H9 (cell line): ENCODE measurements at regions not wholly inside any gene's neighbourhood (a gene's known extent, or its start where the extent isn't known, plus 50 kb on each side); places are given as distances from the start of the nearest gene placed in this dataset.

ENCODE experiments used
- DNase-seq: peaks from one replicate; pipeline ENCODE4 v3.0.0-alpha.2; 2017
- H2AFZ ChIP-seq: one replicate; pipeline ENCODE4 v1.6.1; 2013; ENCODE audit warnings: mild to moderate bottlenecking, low read length, control low read depth, moderate library complexity
- H2AK5ac ChIP-seq: 2 replicates; pipeline ENCODE4 v1.6.1; 2013; ENCODE audit warnings: low read length, control low read depth, mixed read lengths; ENCODE audit not compliant: insufficient read length
- H2BK120ac ChIP-seq: one replicate; pipeline ENCODE4 v1.6.1; 2013; ENCODE audit warnings: low read depth, mild to moderate bottlenecking, low read length, control low read depth, inconsistent platforms; ENCODE audit not compliant: poor library complexity, severe bottlenecking
- H2BK12ac ChIP-seq: 2 replicates; pipeline ENCODE4 v1.6.1; 2013; ENCODE audit warnings: low read length, control low read depth, mixed read lengths, low read depth; ENCODE audit not compliant: insufficient read length
- H2BK15ac ChIP-seq: 2 replicates; pipeline ENCODE4 v1.6.1; 2013; ENCODE audit warnings: low read depth, low read length, control low read depth
- H2BK20ac ChIP-seq: one replicate; pipeline ENCODE4 v1.6.1; 2013; ENCODE audit warnings: low read depth, mild to moderate bottlenecking, low read length, control low read depth, inconsistent platforms; ENCODE audit not compliant: poor library complexity, severe bottlenecking
- H2BK5ac ChIP-seq: 2 replicates; pipeline ENCODE4 v1.6.1; 2013; ENCODE audit warnings: low read length, control low read depth, mixed read lengths; ENCODE audit not compliant: insufficient read length
- H3K14ac ChIP-seq: 2 replicates; pipeline ENCODE4 v1.6.1; 2013; ENCODE audit warnings: low read length, control low read depth; ENCODE audit not compliant: insufficient read depth
- H3K18ac ChIP-seq: 2 replicates; pipeline ENCODE4 v1.6.1; 2013; ENCODE audit warnings: low read depth, mild to moderate bottlenecking, mixed read lengths, low read length, control low read depth; ENCODE audit not compliant: insufficient read length
- H3K23ac ChIP-seq: 2 replicates; pipeline ENCODE4 v1.6.1; 2013; ENCODE audit warnings: low read length, control low read depth, mixed read lengths, low read depth; ENCODE audit not compliant: insufficient read length
- H3K23me2 ChIP-seq: 2 replicates; pipeline ENCODE4 v1.6.1; 2013; ENCODE audit warnings: low read depth, mild to moderate bottlenecking, mixed read lengths, low read length, control low read depth; ENCODE audit not compliant: insufficient read length, poor library complexity, severe bottlenecking
- H3K27ac ChIP-seq: 2 replicates; pipeline ENCODE4 v1.5.1; 2013; ENCODE audit warnings: low read length, control low read depth, mixed read lengths, low read depth; ENCODE audit not compliant: insufficient read length
- H3K27me3 ChIP-seq: 2 replicates; pipeline ENCODE4 v1.6.1; 2013; ENCODE audit warnings: low read length, control low read depth, inconsistent platforms; ENCODE audit not compliant: insufficient read depth
- H3K4ac ChIP-seq: 2 replicates; pipeline ENCODE4 v1.6.1; 2013; ENCODE audit warnings: low read depth, mild to moderate bottlenecking, control low read depth, inconsistent platforms, low read length, moderate library complexity
- H3K4me1 ChIP-seq: 2 replicates; pipeline ENCODE4 v1.6.1; 2013; ENCODE audit warnings: low read length, control low read depth, inconsistent platforms; ENCODE audit not compliant: insufficient read depth
- H3K4me2 ChIP-seq: 2 replicates; pipeline ENCODE4 v1.6.1; 2013; ENCODE audit warnings: low read length, control low read depth, mixed read lengths; ENCODE audit not compliant: insufficient read length, insufficient read depth
- H3K56ac ChIP-seq: 2 replicates; pipeline ENCODE4 v1.6.1; 2013; ENCODE audit warnings: low read depth, mild to moderate bottlenecking, mixed read lengths, low read length, control low read depth; ENCODE audit not compliant: insufficient read length
- H3K79me1 ChIP-seq: 2 replicates; pipeline ENCODE4 v1.6.1; 2013; ENCODE audit warnings: low read depth, mild to moderate bottlenecking, moderate library complexity, low read length, control low read depth, inconsistent platforms; ENCODE audit not compliant: insufficient read depth, poor library complexity, severe bottlenecking
- H3K79me2 ChIP-seq: 2 replicates; pipeline ENCODE4 v1.6.1; 2013; ENCODE audit warnings: low read length, control low read depth, inconsistent platforms; ENCODE audit not compliant: insufficient read depth
- H3K9ac ChIP-seq: 2 replicates; pipeline ENCODE4 v1.6.1; 2013; ENCODE audit warnings: low read length, control low read depth, mixed read lengths; ENCODE audit not compliant: insufficient read length; ENCODE audit errors: extremely low read depth
- H3K9me3 ChIP-seq: one replicate; pipeline ENCODE4 v1.6.1; 2013; ENCODE audit warnings: low read depth, low read length, inconsistent platforms; ENCODE audit not compliant: control insufficient read depth
- H3T11ph ChIP-seq: one replicate; pipeline ENCODE4 v1.6.1; 2013; ENCODE audit warnings: mild to moderate bottlenecking, low read length, control low read depth, inconsistent platforms
- H4K20me1 ChIP-seq: one replicate; pipeline ENCODE4 v1.6.1; 2013; ENCODE audit not compliant: control insufficient read depth, insufficient read length, insufficient read depth
- H4K5ac ChIP-seq: 2 replicates; pipeline ENCODE4 v1.6.1; 2013; ENCODE audit warnings: low read depth, mild to moderate bottlenecking, mixed read lengths, low read length, control low read depth; ENCODE audit not compliant: insufficient read length
- H4K8ac ChIP-seq: replicated peaks from 2 replicates; pipeline ENCODE4 v1.6.1; 2013; ENCODE audit warnings: low read length, control low read depth, mixed read lengths, low read depth; ENCODE audit not compliant: insufficient read length
- H4K91ac ChIP-seq: 2 replicates; pipeline ENCODE4 v1.6.1; 2013; ENCODE audit warnings: low read depth, mild to moderate bottlenecking, moderate library complexity, mixed read lengths, low read length, control low read depth; ENCODE audit not compliant: insufficient read length
- H3K27ac Mint-ChIP-seq, 3 experiments: 2 replicates in 2 of 3; 3 replicates in 1 of 3; pipeline ENCODE4 v1.8.0; 2020 to 2021; ENCODE audit warnings: mixed read lengths in 3 of 3, mild to moderate bottlenecking in 1 of 3, moderate library complexity in 1 of 3
- H3K27me3 Mint-ChIP-seq: 2 replicates; pipeline ENCODE4 v1.8.0; 2021; ENCODE audit warnings: low read depth, mild to moderate bottlenecking, moderate library complexity, mixed read lengths
- H3K36me3 Mint-ChIP-seq, 3 experiments: 2 replicates in 2 of 3; 3 replicates in 1 of 3; pipeline ENCODE4 v1.8.0; 2020 to 2021; ENCODE audit warnings: low read depth in 3 of 3, mixed read lengths in 3 of 3; ENCODE audit not compliant: insufficient read depth in 1 of 3
- H3K4me1 Mint-ChIP-seq, 2 experiments: 2 replicates each; pipeline ENCODE4 v1.8.0; 2020; ENCODE audit warnings: mixed read lengths in 2 of 2
- H3K4me3 Mint-ChIP-seq, 2 experiments: 2 replicates in 1 of 2; 3 replicates in 1 of 2; pipeline ENCODE4 v1.8.0; 2020 to 2021; ENCODE audit warnings: mild to moderate bottlenecking in 2 of 2, mixed read lengths in 2 of 2, moderate library complexity in 1 of 2
- H3K9me3 Mint-ChIP-seq, 2 experiments: 2 replicates in 1 of 2; 3 replicates in 1 of 2; pipeline ENCODE4 v1.8.0; 2020; ENCODE audit warnings: mild to moderate bottlenecking in 2 of 2, mixed read lengths in 2 of 2, moderate library complexity in 1 of 2
- CTCF ChIP-seq: fragments of 200-600 bp; sonication (generic); conservative IDR thresholded peaks from 3 replicates; pipeline ENCODE4 v1.8.0; 2021; ENCODE audit warnings: antibody characterized with exemption, mild to moderate bottlenecking
- WGBS: extraction: QIAGEN DNeasy Blood & Tissue Kit; methylation state at CpG from one replicate; pipeline ENCODE4 v1.1.7; 2013; ENCODE audit warnings: missing lambda C conversion rate, low lambda C conversion rate, mixed read lengths; ENCODE audit not compliant: insufficient read length; ENCODE audit errors: extremely low coverage; 5-methylcytosine and 5-hydroxymethylcytosine counted together

GRCh38 chr5:74161170-74161569 lies 479.4 kb downstream of the ENC1 start:
- DNase-seq, result no peak
- Histone ChIP-seq H3K56ac (no peak overlapping the region), H3K79me2 (no peaks in the 10 kb centered on the region), H2BK12ac (no peak overlapping the region), H4K5ac (no peak overlapping the region), H3K9ac (no peak overlapping the region), H4K91ac (no peak overlapping the region), H2BK5ac (no peak overlapping the region), H3K27me3 (no peaks in the 10 kb centered on the region), H3K4me2 (no peak overlapping the region), H3K4ac (no peak overlapping the region), H2BK120ac (no peak overlapping the region), H4K8ac (no peak overlapping the region), H3T11ph (no peak overlapping the region), H3K79me1 (no peaks in the 10 kb centered on the region), H3K14ac (no peak overlapping the region), H3K9me3 (no peaks in the 10 kb centered on the region), H2AFZ (no peak overlapping the region), H4K20me1 (no peaks in the 10 kb centered on the region), H2AK5ac (no peak overlapping the region), H3K4me1 (no peaks in the 10 kb centered on the region; the same call in 1 of the 2 replicates), H3K27ac (no peak overlapping the region), H2BK15ac (no peak overlapping the region), H2BK20ac (no peak overlapping the region), H3K23me2 (no peaks in the 10 kb centered on the region), H3K23ac (no peak overlapping the region), H3K18ac (no peak overlapping the region)
- WGBS, result no CpG with 5 or more reads among the region's 1 CpG
- Mint-ChIP-seq H3K27ac (no peak overlapping the region), H3K4me3 (no peak overlapping the region), H3K36me3 (no peaks in the 10 kb centered on the region), H3K27me3 (no peaks in the 10 kb centered on the region; the same call in 1 of the 2 replicates), H3K4me1 (peaks cover 4% of the 10 kb centered on the region in 2 experiments; a peak in 2 of 4 replicates), H3K9me3 (no peaks in the 10 kb centered on the region)
- TF ChIP-seq CTCF, result no peak
